SK-N-SH treated with all-trans-retinoic acid at 6 μM for 48 hours (cell line): ENCODE measurements at regions not wholly inside any gene's neighbourhood (a gene's known extent, or its start where the extent isn't known, plus 50 kb on each side); places are given as distances from the start of the nearest gene placed in this dataset.

ENCODE experiments used
- ESRRG ChIP-seq: fragments of 250-450 bp; sonication (Bioruptor Pico); IDR thresholded peaks from 2 replicates; pipeline ENCODE4 v1.6.1; 2021; ENCODE audit warnings: mild to moderate bottlenecking
- OSR1 ChIP-seq: fragments of 250-450 bp; sonication (Bioruptor Pico); IDR thresholded peaks from 2 replicates; pipeline ENCODE4 v1.8.0; 2022; ENCODE audit warnings: moderate library complexity, mild to moderate bottlenecking, inconsistent platforms
- PATZ1 ChIP-seq: fragments of 250-450 bp; sonication (Bioruptor Pico); IDR thresholded peaks from 2 replicates; pipeline ENCODE4 v1.8.0; 2020; ENCODE audit warnings: mild to moderate bottlenecking, moderate library complexity, borderline replicate concordance
- PPARA ChIP-seq: fragments of 250-450 bp; sonication (Bioruptor Pico); IDR thresholded peaks from 2 replicates; pipeline ENCODE4 v1.5.0; 2020; ENCODE audit warnings: mild to moderate bottlenecking, borderline replicate concordance
- RARB ChIP-seq: fragments of 250-450 bp; sonication (Bioruptor Pico); IDR thresholded peaks from 2 replicates; pipeline ENCODE4 v1.8.0; 2021; ENCODE audit warnings: mild to moderate bottlenecking, moderate library complexity
- TCF4 ChIP-seq: fragments of 250-450 bp; sonication (Bioruptor Pico); IDR thresholded peaks from 2 replicates; pipeline ENCODE4 v1.8.0; 2021; ENCODE audit warnings: mild to moderate bottlenecking, moderate library complexity, borderline replicate concordance
- TSHZ2 ChIP-seq: fragments of 250-450 bp; sonication (Bioruptor Pico); IDR thresholded peaks from 2 replicates; pipeline ENCODE4 v1.5.0; 2020; ENCODE audit warnings: mild to moderate bottlenecking, moderate library complexity
- ZFP30 ChIP-seq: fragments of 450-650 bp; formaldehyde crosslinking; IDR thresholded peaks from 2 replicates; pipeline ENCODE4 v1.5.0; 2022; ENCODE audit warnings: mild to moderate bottlenecking, moderate library complexity

- TF ChIP-seq ESRRG (CRISPR knock-in tag) = no peak
- no peak for TF ChIP-seq TSHZ2 (CRISPR knock-in tag)
- TF ChIP-seq PPARA = no peak
- no peak for TF ChIP-seq PATZ1 (CRISPR knock-in tag)
- no peak for TF ChIP-seq ZFP30 (CRISPR knock-in tag)
- TF ChIP-seq OSR1 = no peak
- TF ChIP-seq TCF4 (CRISPR knock-in tag) = no peak
- TF ChIP-seq RARB = no peak
Observed at GRCh38 chr2:11899264-11899818, 152.9 kb downstream of the LPIN1 start.
